Lower leg skin (tissue), 4 donors: ENCODE measurements at regions not wholly inside any gene's neighbourhood (a gene's known extent, or its start where the extent isn't known, plus 50 kb on each side); places are given as distances from the start of the nearest gene placed in this dataset.

Experiments used
- DNase-seq, 2 donors: peaks; one replicate each; pipeline ENCODE4 v3.0.0-alpha.2; 2019; ENCODE audit warnings: low spot score in 2 of 2
- H3K4me3 ChIP-seq: fragments of 200-600 bp; sonication (generic); 2 replicates; pipeline ENCODE4 v1.5.1; 2017; ENCODE audit warnings: mild to moderate bottlenecking, low read depth; ENCODE audit not compliant: poor library complexity, severe bottlenecking
- CTCF ChIP-seq, 3 donors: fragments of 450-650 bp; IDR thresholded peaks; one replicate each; pipeline ENCODE4 v1.5.1; 2016; ENCODE audit warnings: antibody characterized with exemption in 3 of 3, mild to moderate bottlenecking in 3 of 3, moderate library complexity in 2 of 3
- POLR2A ChIP-seq, 2 donors: fragments of 450-650 bp; IDR thresholded peaks; one replicate each; pipeline ENCODE4 v1.6.1; 2016 to 2017; ENCODE audit warnings: antibody characterized with exemption in 2 of 2, mild to moderate bottlenecking in 1 of 2, moderate library complexity in 1 of 2
- WGBS, 2 donors: methylation state at CpG; one replicate each; pipeline ENCODE4 v1.1.5; 2018; 5-methylcytosine and 5-hydroxymethylcytosine counted together
- intact Hi-C: fragments of 100-400 bp; cut with DNase I; formaldehyde crosslinking; loops from one replicate; pipeline ENCODE4 v1.15.0; 2023; ENCODE audit warnings: low total_unique reads

- no peak overlapping the region for H3K4me3 ChIP-seq
- no peak for DNase-seq
- no peak for TF ChIP-seq POLR2A (IDR thresholded peaks at IDR 0.05)
- TF ChIP-seq CTCF (IDR thresholded peaks at IDR 0.05) = no peak
- 49 to 51% methylated on average over 3 of the region's 3 CpGs for WGBS, 2 donors
- intact Hi-C loops = no loop called here
Observed at GRCh38 chr11:42552786-42553185, 759.0 kb upstream of the API5 start.

GRCh38 chr11:42555190-42555589, 756.6 kb upstream of the API5 start:
- TF ChIP-seq CTCF (IDR thresholded peaks at IDR 0.05) (no peak), POLR2A (IDR thresholded peaks at IDR 0.05) (no peak)
- 45 to 58% methylated on average over 2 of the region's 2 CpGs for WGBS, 2 donors
- intact Hi-C loops = no loop called here
- no peak overlapping the region for H3K4me3 ChIP-seq
- no peak for DNase-seq

- no peak overlapping the region for H3K4me3 ChIP-seq
- intact Hi-C loops = no loop called here
- 69% methylated on average over 12 of the region's 12 CpGs for WGBS, 2 donors
- no peak for DNase-seq
- TF ChIP-seq CTCF (IDR thresholded peaks at IDR 0.05) = no peak
Observed at GRCh38 chr11:42571131-42571877, 740.5 kb upstream of the API5 start.

GRCh38 chr11:42571878-42572610, 739.8 kb upstream of the API5 start:
- WGBS, 2 donors = 53 to 57% methylated on average over 5 of the region's 5 CpGs
- intact Hi-C loops = no loop called here
- TF ChIP-seq CTCF (IDR thresholded peaks at IDR 0.05) (no peak), POLR2A (IDR thresholded peaks at IDR 0.05) (no peak)
- no peak overlapping the region for H3K4me3 ChIP-seq
- no peak for DNase-seq

- DNase-seq = no peak
- WGBS, 2 donors = 55 to 72% methylated on average over 3 of the region's 3 CpGs
- intact Hi-C loops = no loop called here
- TF ChIP-seq CTCF (IDR thresholded peaks at IDR 0.05) = no peak
- no peak for TF ChIP-seq POLR2A (IDR thresholded peaks at IDR 0.05)
- H3K4me3 ChIP-seq = no peak overlapping the region
Observed at GRCh38 chr11:42576318-42576717, 735.5 kb upstream of the API5 start.
